ENCODE measurements at regions not wholly inside any gene's neighbourhood (a gene's known extent, or its start where the extent isn't known, plus 50 kb on each side); places are given as distances from the start of the nearest gene placed in this dataset.

GRCh38 chr11:34750692-34751405 is 130.0 kb downstream of the EHF start:
- no peak for TF ChIP-seq YY1 (IDR thresholded peaks at IDR 0.05; ENCODE audit: extremely low read depth, insufficient replicate concordance, low read depth, low read length)
- no peak for TF ChIP-seq EGR1 (IDR thresholded peaks at IDR 0.05; ENCODE audit: low read depth)
- no peak for TF ChIP-seq CEBPB (IDR thresholded peaks at IDR 0.05; ENCODE audit: low read depth)
- TF ChIP-seq MAX (IDR thresholded peaks at IDR 0.05): no peak
- no peak for TF ChIP-seq CBX3 (IDR thresholded peaks at IDR 0.05; ENCODE audit: low read depth)
- TF ChIP-seq SIN3A (IDR thresholded peaks at IDR 0.05; ENCODE audit: low read depth): no peak
- no peak for TF ChIP-seq POLR2A (IDR thresholded peaks at IDR 0.05; ENCODE audit: borderline replicate concordance, extremely low read depth, insufficient read depth, insufficient read length)
- no peak for TF ChIP-seq CTCF (IDR thresholded peaks at IDR 0.05 in 2 of 3, conservative IDR thresholded peaks at IDR 0.05 in 1 of 3; ENCODE audit: borderline replicate concordance in 1 of 3, insufficient read depth in 1 of 3, low read depth in 2 of 3, low read length in 2 of 3)
- TF ChIP-seq TCF7L2 (IDR thresholded peaks at IDR 0.05; ENCODE audit: borderline replicate concordance, extremely low read depth, insufficient read depth, insufficient read length): no peak
- TF ChIP-seq RAD21 (IDR thresholded peaks at IDR 0.05; ENCODE audit: low read depth): no peak
- no peak for TF ChIP-seq ZNF274 (IDR thresholded peaks at IDR 0.05; ENCODE audit: low read depth, low read length)
- TF ChIP-seq FOSL1 (IDR thresholded peaks at IDR 0.05; ENCODE audit: low read depth): no peak
- no peak for TF ChIP-seq ZFX (IDR thresholded peaks at IDR 0.05)
- no peak for TF ChIP-seq SRF (IDR thresholded peaks at IDR 0.05; ENCODE audit: low read depth)
- TF ChIP-seq ZBTB33 (IDR thresholded peaks at IDR 0.05; ENCODE audit: extremely low read depth, insufficient replicate concordance, low read length): no peak
- TF ChIP-seq EZH2phosphoT487 (IDR thresholded peaks at IDR 0.05; ENCODE audit: borderline replicate concordance): no peak
- TF ChIP-seq ELF1 (IDR thresholded peaks at IDR 0.05; ENCODE audit: borderline replicate concordance, low read depth): no peak
- no peaks in the 10 kb centered on the region for H3K9me3 ChIP-seq (ENCODE audit: control insufficient read depth in 1 of 2, insufficient read depth in 1 of 2, low read depth in 1 of 2, low read length in 2 of 2)
- intact Hi-C loops (cut with micrococcal nuclease): no loop called here
- no peaks in the 10 kb centered on the region for H3K27me3 ChIP-seq (ENCODE audit: insufficient read depth, low read length)
- H2AFZ ChIP-seq (ENCODE audit: low read depth, low read length, poor library complexity, severe bottlenecking): no peak overlapping the region
- no peak for ATAC-seq
- BruUV-seq (replicated peaks): no TSS peak
- H3K9ac ChIP-seq (ENCODE audit: low read length): no peak overlapping the region
- no peaks in the 10 kb centered on the region for H4K20me1 ChIP-seq (ENCODE audit: insufficient read depth)
- ChIA-PET RAD21 (ENCODE audit: low non-redundant PET in 1 of 2, low total read pairs in 2 of 2, uncharacterized antibody in 2 of 2, unreplicated experiment in 2 of 2) (no interaction called here), POLR2A (no interaction called here), CTCF (no interaction called here)
- H3K4me1 ChIP-seq (ENCODE audit: control insufficient read depth in 1 of 2, insufficient read depth in 2 of 2, low read length in 2 of 2): no peaks in the 10 kb centered on the region
- DNase-seq (ENCODE audit: low read depth, low spot score): no peak
- no peaks in the 10 kb centered on the region for H3K9me2 ChIP-seq (ENCODE audit: insufficient read depth)
- H3K79me2 ChIP-seq (ENCODE audit: insufficient read depth, low read length): no peaks in the 10 kb centered on the region
- no peaks in the 10 kb centered on the region for H3K36me3 ChIP-seq (ENCODE audit: control insufficient read depth in 1 of 2, insufficient read depth in 2 of 2, low read length in 2 of 2)
- no peak overlapping the region for H3K27ac ChIP-seq (ENCODE audit: low read depth, low read length)
- no peak overlapping the region for H3K4me2 ChIP-seq (ENCODE audit: low read length)
- no peak overlapping the region for H3K4me3 ChIP-seq (replicated peaks in 1 of 2; ENCODE audit: low read depth in 1 of 2, low read length in 2 of 2)
